Cardiac muscle cell (in vitro differentiated cells and primary cell): ENCODE measurements at regions not wholly inside any gene's neighbourhood (a gene's known extent, or its start where the extent isn't known, plus 50 kb on each side); places are given as distances from the start of the nearest gene placed in this dataset.

Experiments
- DNase-seq, 2 donors: peaks; one replicate each; pipeline versions ENCODE4 v3.0.0 to v3.0.0-alpha.2; 2010 to 2017; ENCODE audit warnings: low read depth in 1 of 2, low spot score in 1 of 2
- H3K27ac ChIP-seq: fragments of 200-600 bp; sonication (generic); 2 replicates; pipeline ENCODE4 v1.5.1; 2016
- H3K27me3 ChIP-seq: fragments of 200-600 bp; sonication (generic); 2 replicates; pipeline ENCODE4 v1.6.0; 2016; ENCODE audit warnings: control low read depth
- H3K36me3 ChIP-seq: fragments of 200-600 bp; sonication (generic); 2 replicates; pipeline ENCODE4 v1.5.1; 2016; ENCODE audit warnings: control low read depth
- H3K4me1 ChIP-seq: fragments of 200-600 bp; sonication (generic); 2 replicates; pipeline ENCODE4 v1.8.1; 2017; ENCODE audit warnings: low read depth, mild to moderate bottlenecking, mixed run types
- H3K4me3 ChIP-seq: fragments of 200-600 bp; sonication (generic); 2 replicates; pipeline ENCODE4 v1.5.1; 2016; ENCODE audit warnings: mild to moderate bottlenecking
- H3K9me3 ChIP-seq: fragments of 200-600 bp; sonication (generic); 2 replicates; pipeline ENCODE4 v1.5.1; 2017; ENCODE audit warnings: low read depth, mild to moderate bottlenecking, control low read depth
- CTCF ChIP-seq: IDR thresholded peaks from 2 replicates; pipeline ENCODE4 v1.5.1; 2012; ENCODE audit warnings: low read depth, mild to moderate bottlenecking, low read length

GRCh38 chr4:19650903-19651864, 600.5 kb upstream of the SLIT2 start:
- Histone ChIP-seq H3K4me1 (peaks cover 4% of the 10 kb centered on the region), H3K27me3 (no peaks in the 10 kb centered on the region), H3K36me3 (no peaks in the 10 kb centered on the region), H3K9me3 (no peaks in the 10 kb centered on the region), H3K4me3 (no peak overlapping the region), H3K27ac (no peak overlapping the region)
- no peak for DNase-seq
- no peak for TF ChIP-seq CTCF

- Histone ChIP-seq H3K27me3 (no peaks in the 10 kb centered on the region), H3K4me1 (no peaks in the 10 kb centered on the region), H3K4me3 (no peak overlapping the region), H3K9me3 (no peaks in the 10 kb centered on the region), H3K36me3 (no peaks in the 10 kb centered on the region), H3K27ac (no peak overlapping the region)
- DNase-seq, result no peak
- TF ChIP-seq CTCF, result no peak
Measured at GRCh38 chr4:19645589-19645988, 606.1 kb upstream of the SLIT2 start.

- TF ChIP-seq CTCF, result no peak
- no peak for DNase-seq
- Histone ChIP-seq H3K36me3 (no peaks in the 10 kb centered on the region), H3K27me3 (no peaks in the 10 kb centered on the region), H3K27ac (no peak overlapping the region), H3K4me1 (no peaks in the 10 kb centered on the region), H3K4me3 (no peak overlapping the region), H3K9me3 (no peaks in the 10 kb centered on the region)
Measured at GRCh38 chr4:19636451-19636850, 615.3 kb upstream of the SLIT2 start.

- Histone ChIP-seq H3K27ac (no peak overlapping the region), H3K9me3 (no peaks in the 10 kb centered on the region), H3K36me3 (no peaks in the 10 kb centered on the region), H3K4me1 (no peaks in the 10 kb centered on the region), H3K4me3 (no peak overlapping the region), H3K27me3 (no peaks in the 10 kb centered on the region)
- DNase-seq, result no peak
- TF ChIP-seq CTCF, result no peak
Measured at GRCh38 chr4:19631814-19632213, 619.9 kb upstream of the SLIT2 start.

GRCh38 chr4:19623866-19624265, 627.8 kb upstream of the SLIT2 start:
- no peak for TF ChIP-seq CTCF
- no peaks in the 10 kb centered on the region for H3K4me1 ChIP-seq
- H3K27ac ChIP-seq, result no peak overlapping the region
- no peaks in the 10 kb centered on the region for H3K9me3 ChIP-seq
- H3K36me3 ChIP-seq, result no peaks in the 10 kb centered on the region
- H3K27me3 ChIP-seq, result no peaks in the 10 kb centered on the region
- no peak overlapping the region for H3K4me3 ChIP-seq
- DNase-seq, result peak in 1 of 2 donors; percentile 9
